Islet of Langerhans (tissue), 1 donor: ENCODE measurements at regions not wholly inside any gene's neighbourhood (a gene's known extent, or its start where the extent isn't known, plus 50 kb on each side); places are given as distances from the start of the nearest gene placed in this dataset.
"Not testable (repeated sequence)": the region's sequence is repeated elsewhere in the genome, so short reads cannot be mapped to it uniquely, and the experiment has no call there.

Source experiments
- FAIRE-seq: peaks from one replicate; lab custom pipeline; 2011; peaks lifted over from hg19 to GRCh38; lab: Jason Lieb, UNC

GRCh38 chr4:188738290-188738689, 599.0 kb downstream of the TRIML1 start:
- not testable (repeated sequence) for FAIRE-seq

- FAIRE-seq: not testable (repeated sequence)
Measured at GRCh38 chr4:188740172-188740571, 600.9 kb downstream of the TRIML1 start.

GRCh38 chr4:188740791-188741190, 601.5 kb downstream of the TRIML1 start:
- not testable (repeated sequence) for FAIRE-seq

GRCh38 chr4:188754372-188755002, 615.2 kb downstream of the TRIML1 start:
- FAIRE-seq: no peak

- no peak for FAIRE-seq
Measured at GRCh38 chr4:188767496-188767895, 628.3 kb downstream of the TRIML1 start.

GRCh38 chr4:188778905-188779304, 639.7 kb downstream of the TRIML1 start:
- FAIRE-seq: no peak

- no peak for FAIRE-seq
Measured at GRCh38 chr4:188779581-188779980, 640.3 kb downstream of the TRIML1 start.

- FAIRE-seq: no peak
Measured at GRCh38 chr4:188780028-188780427, 640.8 kb downstream of the TRIML1 start.

- FAIRE-seq: no peak
Measured at GRCh38 chr4:188780686-188781085, 641.4 kb downstream of the TRIML1 start.

GRCh38 chr4:188781655-188782054, 642.4 kb downstream of the TRIML1 start:
- FAIRE-seq: no peak

GRCh38 chr4:188783175-188783574, 643.9 kb downstream of the TRIML1 start:
- no peak for FAIRE-seq

- no peak for FAIRE-seq
Measured at GRCh38 chr4:188783606-188784160, 644.4 kb downstream of the TRIML1 start.

- FAIRE-seq: not testable (repeated sequence)
Measured at GRCh38 chr4:188796600-188796999, 657.4 kb downstream of the TRIML1 start.

- FAIRE-seq: not testable (repeated sequence)
Measured at GRCh38 chr4:188797011-188797410, 657.8 kb downstream of the TRIML1 start.

- no peak for FAIRE-seq
Measured at GRCh38 chr4:188804861-188805260, 665.6 kb downstream of the TRIML1 start.

- no peak for FAIRE-seq
Measured at GRCh38 chr4:188811121-188811520, 671.9 kb downstream of the TRIML1 start.

- no peak for FAIRE-seq
Measured at GRCh38 chr4:188812644-188813043, 673.4 kb downstream of the TRIML1 start.

- no peak for FAIRE-seq
Measured at GRCh38 chr4:188818300-188818699, 679.1 kb downstream of the TRIML1 start.

GRCh38 chr4:188819233-188819632, 680.0 kb downstream of the TRIML1 start:
- FAIRE-seq: no peak

- FAIRE-seq: no peak
Measured at GRCh38 chr4:188821500-188821899, 682.3 kb downstream of the TRIML1 start.

GRCh38 chr4:188822698-188823097, 683.5 kb downstream of the TRIML1 start:
- FAIRE-seq: no peak

- FAIRE-seq: no peak
Measured at GRCh38 chr4:188824553-188824952, 685.3 kb downstream of the TRIML1 start.

- FAIRE-seq: no peak
Measured at GRCh38 chr4:188826393-188826792, 687.2 kb downstream of the TRIML1 start.

- no peak for FAIRE-seq
Measured at GRCh38 chr4:188839704-188840103, 700.5 kb downstream of the TRIML1 start.
